MCF 10A (cell line): ENCODE measurements at regions not wholly inside any gene's neighbourhood (a gene's known extent, or its start where the extent isn't known, plus 50 kb on each side); places are given as distances from the start of the nearest gene placed in this dataset.

Source experiments
- BruUV-seq: library from RNA; stranded (reverse); fragments of 400-500 nt; replicated peaks from 2 replicates; lab custom pipeline; 2021; lab: Mats Ljungman, UMichigan
- CTCF ChIA-PET: fragments of 300-600 bp; sonication (Branson Sonifier 250); formaldehyde crosslinking; extraction: SDS; loops from one replicate; lab custom pipeline; 2021; ENCODE audit warnings: antibody characterized with exemption, inconsistent platforms; lab: Yijun Ruan, JAX
- POLR2A ChIA-PET: fragments of 300-600, 350-650 bp; sonication (Branson Sonifier 250); formaldehyde crosslinking; extraction: SDS; loops from one replicate; lab custom pipeline; 2020; ENCODE audit warnings: antibody characterized with exemption, inconsistent platforms; lab: Yijun Ruan, JAX
- DNase-seq: peaks from one replicate; pipeline ENCODE4 v3.0.0-alpha.2; 2018; ENCODE audit not compliant: unreplicated experiment
- H3K27ac Mint-ChIP-seq: one replicate; pipeline ENCODE4 v1.8.0; 2022; ENCODE audit warnings: mild to moderate bottlenecking, low read depth, mixed read lengths; ENCODE audit not compliant: unreplicated experiment
- H3K27me3 Mint-ChIP-seq: one replicate; pipeline ENCODE4 v1.8.0; 2022; ENCODE audit warnings: mixed read lengths; ENCODE audit not compliant: insufficient read depth, unreplicated experiment
- H3K36me3 Mint-ChIP-seq: one replicate; pipeline ENCODE4 v1.8.0; 2022; ENCODE audit warnings: mild to moderate bottlenecking, moderate library complexity, mixed read lengths; ENCODE audit not compliant: insufficient read depth, unreplicated experiment
- H3K4me1 Mint-ChIP-seq: one replicate; pipeline ENCODE4 v1.8.0; 2022; ENCODE audit warnings: mixed read lengths; ENCODE audit not compliant: insufficient read depth, unreplicated experiment
- H3K4me3 Mint-ChIP-seq: one replicate; pipeline ENCODE4 v1.8.0; 2022; ENCODE audit warnings: mild to moderate bottlenecking, moderate library complexity, mixed read lengths; ENCODE audit not compliant: unreplicated experiment
- H3K9me3 Mint-ChIP-seq: one replicate; pipeline ENCODE4 v1.8.0; 2022; ENCODE audit warnings: mixed read lengths; ENCODE audit not compliant: unreplicated experiment
- CTCF ChIP-seq: fragments of 200-600 bp; IDR thresholded peaks from one replicate; pipeline ENCODE4 v1.8.0; 2022; ENCODE audit warnings: antibody characterized with exemption, mild to moderate bottlenecking; ENCODE audit not compliant: unreplicated experiment
- intact Hi-C: fragments of 100-400 bp; cut with micrococcal nuclease; formaldehyde crosslinking; loops from 2 replicates; pipeline ENCODE4 v1.14.1; 2022

DNA sequence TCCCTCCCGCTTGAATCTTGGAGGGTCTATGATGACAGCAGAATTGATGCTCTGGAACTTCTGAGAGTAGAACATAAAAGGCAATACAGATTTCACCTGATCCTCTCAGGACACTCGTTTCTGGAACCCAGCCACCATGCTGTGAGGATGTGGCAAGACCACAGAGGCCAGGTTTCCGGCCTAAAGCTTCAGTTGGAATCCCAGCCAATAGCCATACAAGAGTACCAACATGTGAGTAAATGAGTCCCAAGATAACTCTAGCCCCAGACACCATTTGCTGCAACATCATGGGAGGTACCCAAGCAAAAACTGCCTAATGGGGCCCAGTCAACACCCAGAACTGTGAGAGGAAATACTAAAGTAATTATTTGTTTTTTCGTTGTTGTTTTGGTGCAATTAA is 65.7 kb upstream of the MARCHF11 start:
- intact Hi-C loops, result no loop called here
- Mint-ChIP-seq H3K27me3 (peaks cover 76% of the 10 kb centered on the region), H3K4me3 (no peak overlapping the region), H3K36me3 (no peaks in the 10 kb centered on the region), H3K4me1 (no peaks in the 10 kb centered on the region), H3K9me3 (no peaks in the 10 kb centered on the region), H3K27ac (no peak overlapping the region)
- ChIA-PET POLR2A (interaction anchor here (0.9 kb wide), 1 partner anchor 9 kb away, joined by 3 read pairs; no protein-coding TSS in a partner anchor), CTCF (no interaction called here)
- peak; percentile 5 for DNase-seq
- no peak for TF ChIP-seq CTCF
- BruUV-seq, result no TSS peak

DNA sequence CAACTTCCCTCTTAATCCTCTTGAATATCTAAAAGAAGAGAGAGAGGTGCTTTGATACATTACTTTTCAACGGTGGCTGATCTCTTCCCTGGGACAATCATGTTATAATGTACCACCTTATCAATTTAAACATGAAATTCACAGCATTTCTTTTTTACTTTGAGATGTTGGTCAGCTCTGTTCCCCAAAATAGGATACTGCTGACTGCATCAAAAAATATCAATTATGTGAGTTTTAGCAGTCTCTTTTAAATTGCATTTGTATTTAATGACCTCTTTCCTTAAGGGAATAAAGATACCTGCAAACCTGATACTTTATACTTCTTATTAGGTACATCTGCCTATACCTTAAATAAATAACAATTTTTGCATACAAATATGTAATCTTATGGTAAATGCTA is 58.4 kb upstream of the MARCHF11 start:
- CTCF ChIA-PET, result no interaction called here
- Mint-ChIP-seq H3K9me3 (no peaks in the 10 kb centered on the region), H3K4me1 (no peaks in the 10 kb centered on the region), H3K4me3 (no peak overlapping the region), H3K36me3 (no peaks in the 10 kb centered on the region), H3K27me3 (peaks cover 77% of the 10 kb centered on the region), H3K27ac (no peak overlapping the region)
- intact Hi-C loops, result no loop called here
- TF ChIP-seq CTCF, result no peak
- POLR2A ChIA-PET, result interaction anchor here (0.6 kb wide), 1 partner anchor 585 kb away, joined by 3 read pairs; no protein-coding TSS in a partner anchor
- no peak for DNase-seq
- BruUV-seq, result no TSS peak

DNA sequence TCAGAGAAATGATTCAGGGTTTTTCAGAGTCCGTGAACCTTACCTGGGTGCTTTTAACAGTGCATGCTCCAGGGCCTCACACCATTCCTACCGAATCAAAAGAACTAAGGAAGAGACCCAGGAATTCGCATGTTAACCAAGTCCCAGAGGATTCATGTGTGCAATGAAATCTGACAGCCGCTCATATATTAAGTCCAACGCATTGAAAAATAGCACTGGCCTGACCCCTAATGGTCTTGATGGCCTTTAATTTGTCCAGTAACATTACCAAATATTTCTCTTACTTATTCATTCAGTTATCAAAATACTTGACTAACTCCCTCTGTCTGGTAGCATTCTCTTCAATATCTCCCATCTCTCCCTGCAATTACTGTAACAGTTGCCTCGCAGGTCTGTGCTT is 55.0 kb upstream of the MARCHF11 start:
- ChIA-PET CTCF (no interaction called here), POLR2A (no interaction called here)
- no peaks in the 10 kb centered on the region for H3K9me3 Mint-ChIP-seq
- H3K27ac Mint-ChIP-seq, result no peak overlapping the region
- H3K4me1 Mint-ChIP-seq, result no peaks in the 10 kb centered on the region
- H3K27me3 Mint-ChIP-seq, result peaks cover 73% of the 10 kb centered on the region
- intact Hi-C loops, result no loop called here
- DNase-seq, result peak; percentile 13
- TF ChIP-seq CTCF, result no peak
- BruUV-seq, result no TSS peak
- no peak overlapping the region for H3K4me3 Mint-ChIP-seq
- no peaks in the 10 kb centered on the region for H3K36me3 Mint-ChIP-seq

- H3K4me1 Mint-ChIP-seq, result no peaks in the 10 kb centered on the region
- H3K4me3 Mint-ChIP-seq, result no peak overlapping the region
- H3K27ac Mint-ChIP-seq, result no peak overlapping the region
- H3K27me3 Mint-ChIP-seq, result peaks cover 68% of the 10 kb centered on the region
- POLR2A ChIA-PET, result no interaction called here
- H3K36me3 Mint-ChIP-seq, result no peaks in the 10 kb centered on the region
- BruUV-seq, result no TSS peak
- no peaks in the 10 kb centered on the region for H3K9me3 Mint-ChIP-seq
- intact Hi-C loops, result no loop called here
- no peak for TF ChIP-seq CTCF
- CTCF ChIA-PET, result interaction anchor here (0.6 to 0.8 kb wide), 3 partner anchors 696 to 1782 kb away, joined by 3 to 4 read pairs (median 3); no protein-coding TSS in a partner anchor
- no peak for DNase-seq
Observed at GRCh38 chr5:16233730-16234129, 54.1 kb upstream of the MARCHF11 start.
